Keratinocyte (primary cell): ENCODE measurements at regions not wholly inside any gene's neighbourhood (a gene's known extent, or its start where the extent isn't known, plus 50 kb on each side); places are given as distances from the start of the nearest gene placed in this dataset.

Experiments used
- DNase-seq: peaks from one replicate; pipeline ENCODE4 v3.0.0-alpha.2; 2011; ENCODE audit warnings: low read depth, missing footprints, low spot score
- FAIRE-seq: peaks from 2 replicates; lab custom pipeline; 2011; peaks lifted over from hg19 to GRCh38; lab: Jason Lieb, UNC
- H2AFZ ChIP-seq: 2 replicates; pipeline ENCODE4 v1.6.0; 2012; ENCODE audit warnings: low read length, control low read depth, inconsistent platforms; ENCODE audit not compliant: control insufficient read depth
- H3K27ac ChIP-seq: 2 replicates; pipeline ENCODE4 v1.5.1; 2011; ENCODE audit warnings: low read length; ENCODE audit not compliant: control insufficient read depth, insufficient read depth
- H3K27me3 ChIP-seq: 3 replicates; pipeline ENCODE4 v1.6.0; 2011; ENCODE audit warnings: low read length; ENCODE audit not compliant: control insufficient read depth, insufficient read depth; ENCODE audit errors: extremely low read depth
- H3K36me3 ChIP-seq, 2 experiments: 2 replicates in 1 of 2; 3 replicates in 1 of 2; pipeline ENCODE4 v1.5.1; 2011; ENCODE audit warnings: low read length in 2 of 2, mild to moderate bottlenecking in 1 of 2; ENCODE audit not compliant: control insufficient read depth in 2 of 2, insufficient read depth in 2 of 2; ENCODE audit errors: extremely low read depth in 1 of 2
- H3K4me1 ChIP-seq: 3 replicates; pipeline ENCODE4 v1.5.1; 2011; ENCODE audit warnings: low read length; ENCODE audit not compliant: control insufficient read depth, insufficient read depth; ENCODE audit errors: extremely low read depth
- H3K4me2 ChIP-seq: 3 replicates; pipeline ENCODE4 v1.6.0; 2011; ENCODE audit warnings: low read depth, low read length; ENCODE audit not compliant: control insufficient read depth, insufficient read depth; ENCODE audit errors: extremely low read depth
- H3K4me3 ChIP-seq, 3 experiments: fragments of 200-600 bp in 1 of 3; sonication (generic) in 1 of 3; 2 replicates in 2 of 3; 3 replicates in 1 of 3; pipeline ENCODE4 v1.5.1; 2011 to 2016; ENCODE audit warnings: low read length in 3 of 3, mild to moderate bottlenecking in 3 of 3, control low read depth in 2 of 3, inconsistent platforms in 1 of 3, low read depth in 1 of 3, mixed read lengths in 1 of 3, mixed run types in 1 of 3, moderate library complexity in 1 of 3; ENCODE audit not compliant: control insufficient read depth in 2 of 3, insufficient read depth in 2 of 3; ENCODE audit errors: extremely low read depth in 1 of 3
- H3K79me2 ChIP-seq: 2 replicates; pipeline ENCODE4 v1.6.0; 2012; ENCODE audit warnings: low read length; ENCODE audit not compliant: control insufficient read depth, insufficient read depth
- H3K9ac ChIP-seq: 3 replicates; pipeline ENCODE4 v1.6.0; 2011; ENCODE audit warnings: low read length; ENCODE audit not compliant: control insufficient read depth, insufficient read depth; ENCODE audit errors: extremely low read depth
- H3K9me1 ChIP-seq: 3 replicates; pipeline ENCODE4 v1.6.0; 2011; ENCODE audit warnings: low read length; ENCODE audit not compliant: control insufficient read depth, insufficient read depth; ENCODE audit errors: extremely low read depth
- H3K9me3 ChIP-seq: 2 replicates; pipeline ENCODE4 v1.5.1; 2012; ENCODE audit warnings: low read depth, low read length; ENCODE audit not compliant: control insufficient read depth
- H4K20me1 ChIP-seq: 3 replicates; pipeline ENCODE4 v1.6.0; 2011; ENCODE audit warnings: low read length; ENCODE audit not compliant: control insufficient read depth, insufficient read depth; ENCODE audit errors: extremely low read depth
- CTCF ChIP-seq, 3 experiments: IDR thresholded peaks in 1 of 3; conservative IDR thresholded peaks in 1 of 3; optimal IDR thresholded peaks in 1 of 3; 2 replicates in 2 of 3; 3 replicates in 1 of 3; pipeline versions ENCODE3 to v1.5.1; 2011; ENCODE audit warnings: low read length in 3 of 3, mild to moderate bottlenecking in 3 of 3, moderate library complexity in 2 of 3, control low read depth in 1 of 3, inconsistent platforms in 1 of 3; ENCODE audit not compliant: insufficient read depth in 2 of 3; ENCODE audit errors: extremely low read depth in 1 of 3
- EZH2 ChIP-seq: IDR thresholded peaks from one replicate; pipeline ENCODE4 v1.6.1; 2012; ENCODE audit warnings: inconsistent platforms, mild to moderate bottlenecking, low read length, moderate library complexity
- dilution Hi-C: fragments of 300-500 bp; cut with MboI; formaldehyde crosslinking; loops from one replicate; pipeline ENCODE4 v1.7.0; 2020; ENCODE audit warnings: low sequenced_read_pairs; ENCODE audit not compliant: extremely low pct_ligation_motif_present

GRCh38 chr2:114281188-114281587 lies 161.3 kb upstream of the DPP10 start:
- Histone ChIP-seq H3K9ac (no peak overlapping the region), H3K9me1 (no peaks in the 10 kb centered on the region), H3K4me1 (no peaks in the 10 kb centered on the region), H2AFZ (no peak overlapping the region), H3K4me2 (no peak overlapping the region), H3K27me3 (no peaks in the 10 kb centered on the region), H4K20me1 (no peaks in the 10 kb centered on the region), H3K36me3 (no peaks in the 10 kb centered on the region), H3K27ac (no peak overlapping the region), H3K4me3 (no peak overlapping the region), H3K9me3 (no peaks in the 10 kb centered on the region), H3K79me2 (no peaks in the 10 kb centered on the region)
- dilution Hi-C loops = no loop called here
- DNase-seq = no peak
- no peak for FAIRE-seq
- no peak for TF ChIP-seq CTCF (optimal IDR thresholded peaks at IDR 0.05 in 1 of 3, IDR thresholded peaks at IDR 0.05 in 1 of 3, conservative IDR thresholded peaks at IDR 0.05 in 1 of 3; ENCODE audit: extremely low read depth in 1 of 3, insufficient read depth in 2 of 3, low read length in 3 of 3)
- no peak for TF ChIP-seq EZH2

GRCh38 chr2:114283774-114284173 lies 158.7 kb upstream of the DPP10 start:
- no peaks in the 10 kb centered on the region for H3K9me1 ChIP-seq
- no peak for FAIRE-seq
- TF ChIP-seq EZH2 = no peak
- no peak for TF ChIP-seq CTCF (optimal IDR thresholded peaks at IDR 0.05 in 1 of 3, IDR thresholded peaks at IDR 0.05 in 1 of 3, conservative IDR thresholded peaks at IDR 0.05 in 1 of 3; ENCODE audit: extremely low read depth in 1 of 3, insufficient read depth in 2 of 3, low read length in 3 of 3)
- dilution Hi-C loops = no loop called here
- no peaks in the 10 kb centered on the region for H3K79me2 ChIP-seq
- no peak overlapping the region for H3K27ac ChIP-seq
- H3K4me1 ChIP-seq = no peaks in the 10 kb centered on the region
- DNase-seq = no peak
- H2AFZ ChIP-seq = no peak overlapping the region
- no peaks in the 10 kb centered on the region for H3K27me3 ChIP-seq
- H3K9me3 ChIP-seq = peaks cover 2% of the 10 kb centered on the region
- no peaks in the 10 kb centered on the region for H3K36me3 ChIP-seq
- H3K4me3 ChIP-seq = no peak overlapping the region
- H3K9ac ChIP-seq = no peak overlapping the region
- H3K4me2 ChIP-seq = no peak overlapping the region
- no peaks in the 10 kb centered on the region for H4K20me1 ChIP-seq
